MCF 10A (cell line): ENCODE measurements at regions not wholly inside any gene's neighbourhood (a gene's known extent, or its start where the extent isn't known, plus 50 kb on each side); places are given as distances from the start of the nearest gene placed in this dataset.

Experiments used
- BruUV-seq: library from RNA; stranded (reverse); fragments of 400-500 nt; replicated peaks from 2 replicates; lab custom pipeline; 2021; lab: Mats Ljungman, UMichigan
- CTCF ChIA-PET: fragments of 300-600 bp; sonication (Branson Sonifier 250); formaldehyde crosslinking; extraction: SDS; loops from one replicate; lab custom pipeline; 2021; ENCODE audit warnings: antibody characterized with exemption, inconsistent platforms; lab: Yijun Ruan, JAX
- POLR2A ChIA-PET: fragments of 300-600, 350-650 bp; sonication (Branson Sonifier 250); formaldehyde crosslinking; extraction: SDS; loops from one replicate; lab custom pipeline; 2020; ENCODE audit warnings: antibody characterized with exemption, inconsistent platforms; lab: Yijun Ruan, JAX
- DNase-seq: peaks from one replicate; pipeline ENCODE4 v3.0.0-alpha.2; 2018; ENCODE audit not compliant: unreplicated experiment
- H3K27ac Mint-ChIP-seq: one replicate; pipeline ENCODE4 v1.8.0; 2022; ENCODE audit warnings: mild to moderate bottlenecking, low read depth, mixed read lengths; ENCODE audit not compliant: unreplicated experiment
- H3K27me3 Mint-ChIP-seq: one replicate; pipeline ENCODE4 v1.8.0; 2022; ENCODE audit warnings: mixed read lengths; ENCODE audit not compliant: insufficient read depth, unreplicated experiment
- H3K36me3 Mint-ChIP-seq: one replicate; pipeline ENCODE4 v1.8.0; 2022; ENCODE audit warnings: mild to moderate bottlenecking, moderate library complexity, mixed read lengths; ENCODE audit not compliant: insufficient read depth, unreplicated experiment
- H3K4me1 Mint-ChIP-seq: one replicate; pipeline ENCODE4 v1.8.0; 2022; ENCODE audit warnings: mixed read lengths; ENCODE audit not compliant: insufficient read depth, unreplicated experiment
- H3K4me3 Mint-ChIP-seq: one replicate; pipeline ENCODE4 v1.8.0; 2022; ENCODE audit warnings: mild to moderate bottlenecking, moderate library complexity, mixed read lengths; ENCODE audit not compliant: unreplicated experiment
- H3K9me3 Mint-ChIP-seq: one replicate; pipeline ENCODE4 v1.8.0; 2022; ENCODE audit warnings: mixed read lengths; ENCODE audit not compliant: unreplicated experiment
- intact Hi-C: fragments of 100-400 bp; cut with micrococcal nuclease; formaldehyde crosslinking; loops from 2 replicates; pipeline ENCODE4 v1.14.1; 2022
- TF ChIP-seq, protein P1 (sequence below): fragments of 200-600 bp; IDR thresholded peaks from one replicate; pipeline ENCODE4 v1.8.0; 2022; ENCODE audit warnings: antibody characterized with exemption, mild to moderate bottlenecking; ENCODE audit not compliant: unreplicated experiment

GRCh38 chr2:222074674-222075073, 224.1 kb downstream of the PAX3 start:
- BruUV-seq, result no TSS peak
- Mint-ChIP-seq H3K4me3 (no peak overlapping the region), H3K27ac (no peak overlapping the region), H3K27me3 (peaks cover 87% of the 10 kb centered on the region), H3K36me3 (no peaks in the 10 kb centered on the region), H3K9me3 (no peaks in the 10 kb centered on the region), H3K4me1 (no peaks in the 10 kb centered on the region)
- ChIA-PET CTCF (interaction anchor here (0.7 kb wide), 1 partner anchor 50 kb away, joined by 3 read pairs; no protein-coding TSS in a partner anchor), POLR2A (interaction anchor here (0.6 to 0.8 kb wide), 2 partner anchors 11 to 32 kb away, joined by 4 read pairs; no protein-coding TSS in a partner anchor)
- intact Hi-C loops, result no loop called here
- no peak for DNase-seq
- TF ChIP-seq, protein P1, sequence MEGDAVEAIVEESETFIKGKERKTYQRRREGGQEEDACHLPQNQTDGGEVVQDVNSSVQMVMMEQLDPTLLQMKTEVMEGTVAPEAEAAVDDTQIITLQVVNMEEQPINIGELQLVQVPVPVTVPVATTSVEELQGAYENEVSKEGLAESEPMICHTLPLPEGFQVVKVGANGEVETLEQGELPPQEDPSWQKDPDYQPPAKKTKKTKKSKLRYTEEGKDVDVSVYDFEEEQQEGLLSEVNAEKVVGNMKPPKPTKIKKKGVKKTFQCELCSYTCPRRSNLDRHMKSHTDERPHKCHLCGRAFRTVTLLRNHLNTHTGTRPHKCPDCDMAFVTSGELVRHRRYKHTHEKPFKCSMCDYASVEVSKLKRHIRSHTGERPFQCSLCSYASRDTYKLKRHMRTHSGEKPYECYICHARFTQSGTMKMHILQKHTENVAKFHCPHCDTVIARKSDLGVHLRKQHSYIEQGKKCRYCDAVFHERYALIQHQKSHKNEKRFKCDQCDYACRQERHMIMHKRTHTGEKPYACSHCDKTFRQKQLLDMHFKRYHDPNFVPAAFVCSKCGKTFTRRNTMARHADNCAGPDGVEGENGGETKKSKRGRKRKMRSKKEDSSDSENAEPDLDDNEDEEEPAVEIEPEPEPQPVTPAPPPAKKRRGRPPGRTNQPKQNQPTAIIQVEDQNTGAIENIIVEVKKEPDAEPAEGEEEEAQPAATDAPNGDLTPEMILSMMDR, result no peak

GRCh38 chr2:222071911-222072310, 226.9 kb downstream of the PAX3 start:
- TF ChIP-seq, protein P1, result no peak
- Mint-ChIP-seq H3K27ac (no peak overlapping the region), H3K4me3 (no peak overlapping the region), H3K4me1 (no peaks in the 10 kb centered on the region), H3K9me3 (no peaks in the 10 kb centered on the region), H3K36me3 (no peaks in the 10 kb centered on the region), H3K27me3 (peaks cover 87% of the 10 kb centered on the region)
- intact Hi-C loops, result no loop called here
- BruUV-seq, result no TSS peak
- ChIA-PET CTCF (interaction anchor here (0.5 to 3.4 kb wide), 2 partner anchors 14 to 42 kb away, joined by 3 to 14 read pairs; no protein-coding TSS in a partner anchor), POLR2A (interaction anchor here (0.9 to 1.2 kb wide), 2 partner anchors 8 to 114 kb away, joined by 3 read pairs; no protein-coding TSS in a partner anchor)
- DNase-seq, result no peak

GRCh38 chr2:222064286-222064685, 234.5 kb downstream of the PAX3 start:
- Mint-ChIP-seq H3K4me1 (no peaks in the 10 kb centered on the region), H3K9me3 (no peaks in the 10 kb centered on the region)

GRCh38 chr2:222058819-222059445, 239.9 kb downstream of the PAX3 start:
- Mint-ChIP-seq H3K27ac (no peak overlapping the region), H3K36me3 (no peaks in the 10 kb centered on the region), H3K27me3 (peaks cover 67% of the 10 kb centered on the region), H3K4me1 (no peaks in the 10 kb centered on the region), H3K9me3 (no peaks in the 10 kb centered on the region), H3K4me3 (no peak overlapping the region)
- no TSS peak for BruUV-seq
- no peak for DNase-seq
- intact Hi-C loops, result no loop called here
- POLR2A ChIA-PET, result interaction anchor here (0.7 kb wide), 1 partner anchor 259 kb away, joined by 3 read pairs; no protein-coding TSS in a partner anchor
- TF ChIP-seq, protein P1, result no peak
- CTCF ChIA-PET, result interaction anchor here (0.6 to 2.3 kb wide), 13 partner anchors 9 to 633 kb away, joined by 3 to 14 read pairs (median 4); no protein-coding TSS in a partner anchor

More at GRCh38 chr2:222064286-222064685, 234.5 kb downstream of the PAX3 start:
- Mint-ChIP-seq H3K4me3 (no peak overlapping the region), H3K27me3 (peaks cover 62% of the 10 kb centered on the region), H3K27ac (no peak overlapping the region), H3K36me3 (no peaks in the 10 kb centered on the region)
- intact Hi-C loops, result loop anchor here (5.0 kb wide), 1 partner anchor 233 kb away; the partner anchor contains the start of gene PAX3
- no TSS peak for BruUV-seq
- DNase-seq, result no peak
- TF ChIP-seq, protein P1, result no peak
- POLR2A ChIA-PET, result no interaction called here
- CTCF ChIA-PET, result no interaction called here
